K562 (cell line): ENCODE measurements at regions not wholly inside any gene's neighbourhood (a gene's known extent, or its start where the extent isn't known, plus 50 kb on each side); places are given as distances from the start of the nearest gene placed in this dataset.
"Not testable (repeated sequence)": the region's sequence is repeated elsewhere in the genome, so short reads cannot be mapped to it uniquely, and the experiment has no call there.

ENCODE experiments used
- ATAC-seq: fragments of 200-7000 bp; cut with Tn5 transposase; 3 replicates; pipeline ENCODE4 v1.9.1; 2020; ENCODE audit warnings: moderate library complexity
- BruUV-seq: library from RNA; stranded (reverse); fragments of 400-500 nt; replicated peaks from 2 replicates; lab custom pipeline; 2021; lab: Mats Ljungman, UMichigan
- CTCF ChIA-PET: fragments of 300-600 bp; formaldehyde crosslinking; extraction: SDS; loops from one replicate; lab custom pipeline; 2021; ENCODE audit warnings: low intra/inter-chr PET ratio; lab: Yijun Ruan, JAX
- POLR2A ChIA-PET: fragments of 300-600, 350-650 bp; sonication (Branson Sonifier 250); formaldehyde crosslinking; extraction: SDS; loops from one replicate; lab custom pipeline; 2021; ENCODE audit warnings: antibody characterized with exemption, inconsistent platforms; lab: Yijun Ruan, JAX
- DNase-seq, 4 experiments: peaks; one replicate each; pipeline versions ENCODE4 v3.0.0 to v3.0.0-alpha.2; 2011 to 2018; ENCODE audit warnings: low spot score in 3 of 4, mixed read lengths in 3 of 4; ENCODE audit errors: extremely low read depth in 1 of 4
- FAIRE-seq: peaks from 2 replicates; lab custom pipeline; 2011; peaks lifted over from hg19 to GRCh38; lab: Jason Lieb, UNC
- H2AFZ ChIP-seq: 2 replicates; pipeline ENCODE4 v1.6.0; 2011; ENCODE audit warnings: low read depth, low read length, control low read depth, inconsistent platforms
- H3K27ac ChIP-seq: fragments of 200-600 bp; 3 replicates; pipeline ENCODE4 v1.8.0; 2011; ENCODE audit warnings: low read depth, mild to moderate bottlenecking, control low read depth, inconsistent platforms, low read length, moderate library complexity, mixed read lengths; ENCODE audit errors: extremely low read depth
- H3K27me3 ChIP-seq, 2 experiments: fragments of 300-600 bp in 1 of 2; 2 replicates in 1 of 2; 3 replicates in 1 of 2; pipeline versions ENCODE4 v1.6.0 to v1.8.0; 2011; ENCODE audit warnings: inconsistent platforms in 2 of 2, low read length in 2 of 2, mild to moderate bottlenecking in 1 of 2, mixed read lengths in 1 of 2, moderate library complexity in 1 of 2; ENCODE audit not compliant: control insufficient read depth in 2 of 2, insufficient read depth in 2 of 2
- H3K36me3 ChIP-seq: fragments of 300-600 bp; 3 replicates; pipeline ENCODE4 v1.8.0; 2011; ENCODE audit warnings: mild to moderate bottlenecking, low read length, inconsistent platforms; ENCODE audit not compliant: control insufficient read depth, insufficient read depth
- H3K4me1 ChIP-seq, 2 experiments: fragments of 200-600 bp in 1 of 2; replicated peaks in 1 of 2; 2 replicates in 1 of 2; 3 replicates in 1 of 2; pipeline versions ENCODE4 v1.5.1 to v1.8.0; 2011; ENCODE audit warnings: inconsistent platforms in 2 of 2, low read length in 2 of 2, mild to moderate bottlenecking in 1 of 2, mixed read lengths in 1 of 2, moderate library complexity in 1 of 2; ENCODE audit not compliant: control insufficient read depth in 2 of 2, insufficient read depth in 2 of 2
- H3K4me2 ChIP-seq: 2 replicates; pipeline ENCODE4 v1.6.1; 2011; ENCODE audit warnings: low read length, control low read depth, inconsistent platforms, mixed read lengths; ENCODE audit not compliant: insufficient read depth
- H3K4me3 ChIP-seq: fragments of 200-600 bp; sonication (generic), shearing (Covaris generic); 2 replicates; pipeline ENCODE4 v1.5.1; 2016; ENCODE audit warnings: control low read depth, inconsistent platforms
- H3K79me2 ChIP-seq: fragments of 200-600 bp; 3 replicates; pipeline ENCODE4 v1.8.0; 2011; ENCODE audit warnings: low read length, inconsistent platforms; ENCODE audit not compliant: control insufficient read depth, insufficient read depth
- H3K9ac ChIP-seq, 2 experiments: 2 replicates each; pipeline versions ENCODE4 v1.6.0 to v1.6.1; 2011; ENCODE audit warnings: low read depth in 2 of 2, low read length in 2 of 2, control low read depth in 1 of 2, inconsistent platforms in 1 of 2, mild to moderate bottlenecking in 1 of 2, mixed read lengths in 1 of 2; ENCODE audit not compliant: insufficient read depth in 1 of 2
- H3K9me1 ChIP-seq: one replicate; pipeline ENCODE4 v1.6.0; 2011; ENCODE audit warnings: inconsistent platforms, mild to moderate bottlenecking, low read length, moderate library complexity; ENCODE audit not compliant: control insufficient read depth, insufficient read depth
- H3K9me3 ChIP-seq: replicated peaks from 2 replicates; pipeline ENCODE4 v1.5.1; 2011; ENCODE audit warnings: low read depth, low read length, inconsistent platforms; ENCODE audit not compliant: control insufficient read depth, insufficient read depth
- H4K20me1 ChIP-seq: replicated peaks from 2 replicates; pipeline ENCODE4 v1.6.1; 2011; ENCODE audit warnings: low read length, inconsistent platforms, mixed read lengths; ENCODE audit not compliant: control insufficient read depth, insufficient read depth
- BDP1 ChIP-seq: IDR thresholded peaks from 3 replicates; pipeline ENCODE4 v1.6.1; 2011; ENCODE audit not compliant: insufficient read length, insufficient read depth
- CAMTA2 ChIP-seq: fragments of 250-450 bp; sonication (Bioruptor Pico); conservative IDR thresholded peaks from 2 replicates; pipeline ENCODE4 v1.5.1; 2022
- CBX1 ChIP-seq: sonication (generic); IDR thresholded peaks from 2 replicates; pipeline ENCODE4 v1.6.1; 2016; ENCODE audit warnings: antibody characterized with exemption, low read depth, mild to moderate bottlenecking
- DPF2 ChIP-seq: fragments of 450-650 bp; IDR thresholded peaks from 2 replicates; pipeline ENCODE4 v1.6.1; 2016
- EWSR1 ChIP-seq: fragments of 450-650 bp; IDR thresholded peaks from 2 replicates; pipeline ENCODE4 v1.6.1; 2018; ENCODE audit warnings: borderline replicate concordance, mild to moderate bottlenecking, low read depth, moderate library complexity; ENCODE audit not compliant: partially characterized antibody
- EZH2 ChIP-seq: IDR thresholded peaks from 2 replicates; pipeline ENCODE4 v1.6.1; 2012; ENCODE audit warnings: low read depth, mild to moderate bottlenecking, inconsistent platforms, low read length, borderline replicate concordance
- NFYB ChIP-seq: IDR thresholded peaks from 2 replicates; pipeline ENCODE4 v1.6.1; 2011; ENCODE audit warnings: mild to moderate bottlenecking, moderate library complexity; ENCODE audit not compliant: insufficient read length; ENCODE audit errors: extremely low read depth
- PTTG1 ChIP-seq: fragments of 450-650 bp; IDR thresholded peaks from 2 replicates; pipeline ENCODE4 v1.6.1; 2016; ENCODE audit warnings: low read depth, mild to moderate bottlenecking, missing genetic modification characterization, missing compliant biosample characterization
- ZNF444 ChIP-seq: fragments of 250-450 bp; sonication (Bioruptor Pico); IDR thresholded peaks from 2 replicates; pipeline ENCODE4 v1.4.0; 2020; ENCODE audit warnings: mild to moderate bottlenecking, moderate library complexity
- ZNF445 ChIP-seq: fragments of 250-450 bp; sonication (Bioruptor Pico); IDR thresholded peaks from 2 replicates; pipeline ENCODE4 v1.4.0; 2020; ENCODE audit warnings: low read depth, mild to moderate bottlenecking, moderate library complexity
- WGBS: fragments of 100-300 bp; shearing (Covaris generic); methylation state at CpG from one replicate; pipeline ENCODE4 v1.1.6; 2016; ENCODE audit warnings: low coverage, mixed read lengths; ENCODE audit not compliant: insufficient coverage; ENCODE audit errors: missing lambda C conversion rate; 5-methylcytosine and 5-hydroxymethylcytosine counted together
- in situ Hi-C: fragments of 300-500 bp; cut with MboI; formaldehyde crosslinking; loops from 4 replicates; pipeline ENCODE4 v1.15.0; 2018; ENCODE audit warnings: inconsistent platforms, mixed read lengths
- intact Hi-C: fragments of 100-400 bp; cut with micrococcal nuclease; formaldehyde crosslinking; loops from 2 replicates; pipeline ENCODE4 v1.14.2; 2022
- TF ChIP-seq, protein P1 (sequence below): IDR thresholded peaks from 2 replicates; pipeline ENCODE4 v1.6.1; 2011; ENCODE audit warnings: borderline replicate concordance, low read depth, mild to moderate bottlenecking, moderate library complexity, low read length; ENCODE audit not compliant: insufficient read depth, poor library complexity, severe bottlenecking
- TF ChIP-seq, protein P2 (sequence below), 2 experiments: IDR thresholded peaks in 1 of 2; conservative IDR thresholded peaks in 1 of 2; 2 replicates each; pipeline ENCODE4 v1.6.1; 2016; ENCODE audit warnings: low read depth in 2 of 2, mild to moderate bottlenecking in 1 of 2, missing compliant biosample characterization in 1 of 2, missing genetic modification characterization in 1 of 2, moderate library complexity in 1 of 2

- ATAC-seq, H3K4me1 ChIP-seq, H2AFZ ChIP-seq, H3K4me3 ChIP-seq, POLR2A ChIA-PET, H3K27ac ChIP-seq, intact Hi-C loops, H4K20me1 ChIP-seq, H3K9me1 ChIP-seq, FAIRE-seq, DNase-seq, H3K27me3 ChIP-seq, H3K9me3 ChIP-seq, CTCF ChIA-PET, BruUV-seq, in situ Hi-C loops, H3K79me2 ChIP-seq, H3K36me3 ChIP-seq, H3K9ac ChIP-seq, H3K4me2 ChIP-seq: not testable (repeated sequence)
- WGBS, result no CpG with 5 or more reads among the region's 14 CpGs
Observed at GRCh38 chrY:19535697-19536096, 208.8 kb downstream of the KDM5D start.

- FAIRE-seq (no peak), DNase-seq (no peak), ATAC-seq (no peak)
- Histone ChIP-seq H3K27me3 (no peaks in the 10 kb centered on the region), H3K27ac (no peak overlapping the region), H3K79me2 (no peaks in the 10 kb centered on the region), H4K20me1 (no peaks in the 10 kb centered on the region), H3K4me2 (no peak overlapping the region), H3K36me3 (no peaks in the 10 kb centered on the region), H3K4me3 (no peak overlapping the region), H3K4me1 (no peaks in the 10 kb centered on the region), H3K9ac (no peak overlapping the region), H2AFZ (no peak overlapping the region), H3K9me3 (no peaks in the 10 kb centered on the region), H3K9me1 (no peaks in the 10 kb centered on the region)
- ChIA-PET CTCF (no interaction called here), POLR2A (no interaction called here)
- in situ Hi-C loops, result no loop called here
- no TSS peak for BruUV-seq
- intact Hi-C loops, result no loop called here
- TF ChIP-seq ZNF444 (no peak), CAMTA2 (no peak), ZNF445 (no peak), BDP1 (no peak), EWSR1 (no peak), DPF2 (no peak), EZH2 (no peak), CBX1 (no peak), NFYB (no peak), PTTG1 (tag) (no peak)
- TF ChIP-seq, protein P1, sequence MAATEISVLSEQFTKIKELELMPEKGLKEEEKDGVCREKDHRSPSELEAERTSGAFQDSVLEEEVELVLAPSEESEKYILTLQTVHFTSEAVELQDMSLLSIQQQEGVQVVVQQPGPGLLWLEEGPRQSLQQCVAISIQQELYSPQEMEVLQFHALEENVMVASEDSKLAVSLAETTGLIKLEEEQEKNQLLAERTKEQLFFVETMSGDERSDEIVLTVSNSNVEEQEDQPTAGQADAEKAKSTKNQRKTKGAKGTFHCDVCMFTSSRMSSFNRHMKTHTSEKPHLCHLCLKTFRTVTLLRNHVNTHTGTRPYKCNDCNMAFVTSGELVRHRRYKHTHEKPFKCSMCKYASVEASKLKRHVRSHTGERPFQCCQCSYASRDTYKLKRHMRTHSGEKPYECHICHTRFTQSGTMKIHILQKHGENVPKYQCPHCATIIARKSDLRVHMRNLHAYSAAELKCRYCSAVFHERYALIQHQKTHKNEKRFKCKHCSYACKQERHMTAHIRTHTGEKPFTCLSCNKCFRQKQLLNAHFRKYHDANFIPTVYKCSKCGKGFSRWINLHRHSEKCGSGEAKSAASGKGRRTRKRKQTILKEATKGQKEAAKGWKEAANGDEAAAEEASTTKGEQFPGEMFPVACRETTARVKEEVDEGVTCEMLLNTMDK, result no peak
- TF ChIP-seq, protein P2, sequence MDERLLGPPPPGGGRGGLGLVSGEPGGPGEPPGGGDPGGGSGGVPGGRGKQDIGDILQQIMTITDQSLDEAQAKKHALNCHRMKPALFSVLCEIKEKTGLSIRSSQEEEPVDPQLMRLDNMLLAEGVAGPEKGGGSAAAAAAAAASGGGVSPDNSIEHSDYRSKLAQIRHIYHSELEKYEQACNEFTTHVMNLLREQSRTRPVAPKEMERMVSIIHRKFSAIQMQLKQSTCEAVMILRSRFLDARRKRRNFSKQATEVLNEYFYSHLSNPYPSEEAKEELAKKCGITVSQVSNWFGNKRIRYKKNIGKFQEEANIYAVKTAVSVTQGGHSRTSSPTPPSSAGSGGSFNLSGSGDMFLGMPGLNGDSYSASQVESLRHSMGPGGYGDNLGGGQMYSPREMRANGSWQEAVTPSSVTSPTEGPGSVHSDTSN (CRISPR knock-in tag; IDR thresholded peaks at IDR 0.05; ENCODE audit: low read depth), result no peak
- TF ChIP-seq, protein P2 (tag; conservative IDR thresholded peaks at IDR 0.05; ENCODE audit: low read depth), result no peak
Observed at GRCh38 chrY:19521976-19522375, 222.6 kb downstream of the KDM5D start.
